Stimulated activated CD4-positive, alpha-beta T cell treated with anti-CD3 and anti-CD28 coated beads, TNF-alpha, amount 100 ng/mL, for 4 hours (primary cell): ENCODE measurements at regions not wholly inside any gene's neighbourhood (a gene's known extent, or its start where the extent isn't known, plus 50 kb on each side); places are given as distances from the start of the nearest gene placed in this dataset.
A peak's percentile ranks its signal among the peaks of the same experiment; 100 is the strongest.

Experiments used
- DNase-seq, 3 experiments: peaks; one replicate each; pipeline ENCODE4 v3.0.0-alpha.2; 2020; ENCODE audit warnings: low read depth in 3 of 3

DNA sequence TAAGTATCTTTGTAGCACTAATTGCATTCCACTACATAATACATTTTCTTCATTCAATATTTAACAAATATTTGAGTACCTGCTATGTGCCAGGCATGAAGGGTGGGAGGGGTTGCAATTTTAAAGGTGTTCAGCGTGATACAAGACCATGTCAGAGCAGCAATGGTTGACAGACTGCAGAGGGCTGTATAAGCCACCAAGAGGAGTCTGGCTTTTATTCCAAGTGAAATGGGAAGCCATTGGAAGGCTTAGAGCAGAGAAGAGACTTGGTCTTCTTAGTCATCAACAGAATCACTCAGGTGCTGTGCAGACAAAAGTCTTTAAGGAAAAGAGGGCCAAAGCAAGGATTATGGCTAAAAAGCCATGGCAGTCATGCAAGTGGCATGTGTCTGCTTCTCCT lies 360.8 kb upstream of the ARID1B start:
- DNase-seq, result no peak

DNA sequence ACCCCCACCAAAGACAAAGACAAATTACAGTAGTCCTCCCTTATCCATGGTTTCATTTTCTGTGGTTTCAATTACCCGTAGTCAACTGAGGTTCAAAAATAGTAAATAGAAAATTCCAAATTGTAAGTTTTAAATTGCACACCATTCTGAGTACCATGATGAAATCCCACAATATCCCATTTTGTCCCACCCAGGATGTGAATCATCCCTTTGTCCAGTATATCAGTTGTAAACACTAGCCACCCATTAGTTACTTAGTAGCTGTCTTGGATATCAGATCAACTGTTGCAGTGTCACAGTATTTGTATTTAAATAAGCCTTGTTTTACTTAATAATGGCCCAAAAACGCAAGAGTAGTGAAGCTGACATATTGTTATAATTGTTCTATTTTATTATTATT lies 364.0 kb upstream of the ARID1B start:
- DNase-seq, result no peak

GRCh38 chr6:156410649-156411048 lies 366.5 kb upstream of the ARID1B start:
- DNase-seq, result no peak

DNA sequence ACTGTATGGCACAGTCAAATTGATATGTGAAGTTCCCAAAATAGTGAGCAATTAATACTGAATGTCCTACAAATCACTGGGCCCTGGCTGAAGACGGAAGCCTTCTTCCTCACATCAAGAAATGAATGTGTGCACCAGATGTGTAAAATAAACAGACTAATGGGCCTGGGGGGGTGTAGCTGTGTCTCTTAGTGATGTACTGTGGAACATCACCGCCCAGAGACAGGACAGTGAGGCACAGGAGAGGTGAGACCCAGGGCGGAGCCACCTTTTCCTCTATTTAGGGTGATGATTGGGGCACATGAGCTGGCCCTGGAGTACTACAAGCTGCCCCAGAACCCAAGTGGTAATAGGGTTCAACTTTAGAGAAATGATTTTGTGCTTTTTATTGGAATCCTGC lies 368.5 kb upstream of the ARID1B start:
- no peak for DNase-seq

DNA sequence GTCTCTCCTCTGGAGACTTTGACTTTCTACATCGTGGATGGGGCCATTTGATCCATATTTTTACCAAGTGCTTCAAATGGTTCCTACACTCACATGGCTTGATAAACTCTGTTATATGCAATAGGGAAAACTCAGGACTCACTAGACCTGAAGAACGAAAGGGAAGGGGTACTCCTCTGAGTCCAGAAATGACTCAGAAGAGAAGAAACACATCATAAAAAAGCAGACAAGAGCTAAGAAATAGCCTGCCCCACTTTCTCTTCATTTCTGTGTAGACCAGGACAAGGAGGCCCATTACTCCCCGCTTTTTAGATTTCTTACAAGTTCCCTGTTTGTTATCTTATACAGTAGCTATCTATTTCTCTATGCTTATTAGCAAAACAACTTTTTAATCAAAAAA lies 369.8 kb upstream of the ARID1B start:
- no peak for DNase-seq

DNA sequence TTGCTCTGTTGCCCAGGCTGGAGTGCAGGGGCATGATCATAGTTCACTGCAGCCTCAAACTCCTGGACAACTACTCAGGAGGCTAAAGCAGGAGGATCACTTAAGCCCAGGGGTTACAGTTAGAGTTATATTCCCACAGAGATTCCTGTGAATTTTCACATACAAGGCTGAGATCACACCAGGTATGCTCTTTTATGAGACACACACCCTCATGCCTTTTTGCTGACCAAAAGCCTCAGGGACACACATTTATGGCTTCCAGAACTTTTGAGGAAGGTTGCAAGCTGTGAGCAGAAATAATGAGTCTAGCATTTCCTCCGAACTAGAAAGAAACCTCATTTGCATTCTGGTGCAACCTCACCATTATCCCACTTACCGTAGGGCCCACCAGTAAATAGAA lies 370.5 kb upstream of the ARID1B start:
- DNase-seq, result no peak

DNA sequence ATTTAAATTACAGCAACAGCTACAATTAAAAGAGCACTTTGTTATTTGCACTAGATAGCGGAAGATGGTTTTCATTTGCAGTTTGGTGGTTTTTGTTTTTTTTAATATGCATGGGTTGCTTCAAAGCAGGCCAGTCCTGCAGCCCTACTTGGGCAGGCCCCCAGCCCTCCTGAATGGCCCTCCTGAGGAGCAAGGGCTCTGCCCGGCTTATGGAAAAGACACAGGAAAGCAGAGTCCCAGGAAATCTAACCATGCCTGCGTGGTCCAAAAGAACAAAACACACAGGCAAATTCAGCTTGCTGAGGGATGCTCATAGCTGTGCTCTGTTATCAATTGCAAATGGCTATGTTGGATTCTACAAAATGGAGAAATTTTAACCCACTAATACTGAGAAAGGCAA lies 371.1 kb upstream of the ARID1B start:
- no peak for DNase-seq

DNA sequence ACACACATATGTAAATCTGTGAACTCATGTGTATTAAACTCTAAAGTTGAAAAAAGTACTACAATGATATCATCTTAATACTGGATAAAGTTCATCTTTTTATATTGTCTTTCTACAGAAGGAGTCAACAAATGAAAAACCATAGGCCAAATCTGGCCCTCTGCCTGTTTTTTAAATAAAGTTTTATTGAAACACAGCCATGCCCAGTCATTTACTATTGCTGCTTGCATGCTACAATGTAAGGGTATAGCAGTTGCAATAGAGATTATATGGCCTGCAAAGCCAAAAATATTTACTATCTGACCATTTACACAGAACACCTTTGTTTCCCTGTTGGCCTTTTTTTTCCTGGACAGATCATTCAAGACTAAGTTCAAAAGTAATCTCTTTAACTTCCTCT lies 374.6 kb upstream of the ARID1B start:
- no peak for DNase-seq

DNA sequence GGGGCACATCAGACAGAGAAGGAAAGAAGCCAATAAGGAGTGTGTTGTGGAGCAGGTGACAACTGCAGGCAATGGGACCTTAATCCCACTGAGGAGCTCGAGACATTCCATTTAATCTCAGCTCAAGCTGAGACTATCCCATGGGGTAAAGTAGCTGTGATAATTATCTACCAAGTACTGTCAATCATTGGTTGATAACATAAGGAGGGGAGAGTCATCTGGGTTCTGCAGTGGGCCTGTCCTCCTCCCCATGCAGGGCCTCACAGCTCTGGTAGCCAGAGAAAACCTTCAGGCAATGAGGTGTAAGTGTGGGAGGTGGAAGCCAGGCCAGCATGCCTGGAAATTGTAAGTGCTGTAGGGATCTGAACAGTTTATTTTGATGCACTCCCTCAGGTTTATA lies 375.0 kb upstream of the ARID1B start:
- no peak for DNase-seq

DNA sequence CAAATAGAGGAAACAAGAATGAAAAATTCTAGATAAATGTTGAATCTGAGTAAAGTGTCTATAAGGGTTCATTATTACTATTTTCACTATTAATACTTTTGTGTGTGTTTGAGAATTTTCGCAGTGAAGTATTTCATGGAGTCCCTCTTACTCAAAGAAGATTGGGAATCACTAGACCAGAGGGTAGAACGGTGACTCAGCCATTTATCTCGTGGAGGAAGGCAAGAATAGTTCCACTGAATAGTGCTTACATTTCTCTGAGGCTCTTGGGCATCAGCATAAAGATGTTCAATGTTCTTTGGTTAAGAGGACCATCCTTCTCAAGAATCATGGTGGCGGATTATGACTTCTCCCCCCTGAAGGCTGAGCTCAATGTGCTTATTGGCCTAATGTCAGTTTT lies 376.7 kb upstream of the ARID1B start:
- no peak for DNase-seq

- DNase-seq, result no peak
Observed at GRCh38 chr6:156398966-156399365, 378.2 kb upstream of the ARID1B start.

DNA sequence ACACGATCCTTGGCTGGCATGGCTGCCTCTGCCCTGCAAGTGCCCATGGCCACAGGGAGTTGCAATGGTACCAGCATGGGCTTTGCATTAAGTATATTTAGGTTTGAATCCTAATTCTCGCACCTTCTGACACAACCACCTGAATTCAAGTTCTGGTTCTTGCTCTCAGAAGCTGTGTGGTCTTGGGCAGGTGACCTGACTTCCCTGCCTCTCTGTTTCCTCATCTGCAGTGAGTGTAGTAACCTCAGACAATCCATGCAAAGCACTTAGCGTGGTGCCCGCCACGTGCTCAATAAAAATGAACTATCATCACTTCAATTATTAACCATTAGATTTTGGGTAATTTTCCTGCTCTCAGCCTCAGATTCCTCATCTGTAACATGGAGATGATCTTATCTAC lies 378.8 kb upstream of the ARID1B start:
- DNase-seq, result no peak

- peak in 1 of 3 experiments; percentile 10 for DNase-seq
Observed at GRCh38 chr6:156396791-156397418, 380.3 kb upstream of the ARID1B start.

GRCh38 chr6:156396068-156396771 lies 381.0 kb upstream of the ARID1B start:
- DNase-seq, result no peak

DNA sequence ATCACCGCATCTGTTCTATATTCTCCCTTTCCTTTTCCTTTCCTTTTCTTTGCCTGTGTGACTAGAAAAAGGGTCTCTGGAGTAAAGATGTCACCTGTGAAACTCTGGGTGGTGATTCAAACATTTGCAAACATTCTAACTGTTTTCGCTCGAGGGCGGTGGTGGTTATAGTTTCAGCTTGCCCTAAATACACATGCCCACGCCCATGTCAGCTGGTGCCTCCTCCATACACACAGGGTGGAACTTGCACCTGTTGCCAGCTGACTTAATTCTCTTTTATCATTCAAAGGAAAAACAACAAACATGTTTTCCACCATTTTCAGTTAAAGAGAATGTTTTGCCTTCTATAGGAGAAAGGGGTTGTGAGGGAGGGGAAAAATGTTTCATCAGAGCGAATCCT lies 381.9 kb upstream of the ARID1B start:
- peak in 2 of 3 experiments; percentile 20 to 27 for DNase-seq

DNA sequence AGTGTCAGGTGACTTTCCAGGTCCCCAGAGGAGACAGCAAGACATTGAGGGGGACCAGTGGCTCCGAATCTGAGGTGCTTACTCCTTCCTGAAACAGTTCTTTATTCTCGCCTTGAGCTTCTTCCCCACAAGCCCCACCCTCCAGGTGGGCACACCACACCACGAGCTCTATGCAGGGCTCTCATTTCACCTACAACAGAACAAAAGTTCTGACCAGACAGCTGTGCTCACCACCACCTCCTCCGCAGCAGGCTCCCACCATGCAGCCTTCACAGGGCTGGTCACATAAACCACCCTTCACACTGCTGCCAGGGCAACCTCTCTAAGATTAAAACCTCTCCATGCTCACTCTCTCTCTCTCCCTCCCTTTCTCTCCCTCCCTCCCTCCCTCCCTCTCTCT lies 384.5 kb upstream of the ARID1B start:
- no peak for DNase-seq

DNA sequence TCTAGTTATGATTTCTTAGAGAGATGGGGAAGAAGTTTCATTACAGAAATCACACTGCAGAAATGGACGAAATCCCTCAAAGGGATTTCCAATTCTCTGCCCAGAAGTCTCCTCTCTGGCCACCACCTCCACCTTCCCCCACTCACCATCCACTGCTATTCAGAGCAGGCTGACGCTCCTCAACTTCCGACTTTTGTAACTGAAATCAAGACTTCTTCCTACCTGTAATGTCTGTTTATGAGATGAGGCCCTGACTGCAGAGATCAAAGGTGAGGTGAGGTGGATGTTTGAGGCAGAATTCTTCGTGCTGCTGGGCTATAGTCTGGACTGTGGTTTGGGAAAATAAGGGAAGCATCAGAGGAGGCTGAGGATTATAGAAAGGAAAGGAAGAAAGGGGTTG lies 385.2 kb upstream of the ARID1B start:
- DNase-seq, result no peak

GRCh38 chr6:156391061-156391672 lies 386.0 kb upstream of the ARID1B start:
- no peak for DNase-seq

DNA sequence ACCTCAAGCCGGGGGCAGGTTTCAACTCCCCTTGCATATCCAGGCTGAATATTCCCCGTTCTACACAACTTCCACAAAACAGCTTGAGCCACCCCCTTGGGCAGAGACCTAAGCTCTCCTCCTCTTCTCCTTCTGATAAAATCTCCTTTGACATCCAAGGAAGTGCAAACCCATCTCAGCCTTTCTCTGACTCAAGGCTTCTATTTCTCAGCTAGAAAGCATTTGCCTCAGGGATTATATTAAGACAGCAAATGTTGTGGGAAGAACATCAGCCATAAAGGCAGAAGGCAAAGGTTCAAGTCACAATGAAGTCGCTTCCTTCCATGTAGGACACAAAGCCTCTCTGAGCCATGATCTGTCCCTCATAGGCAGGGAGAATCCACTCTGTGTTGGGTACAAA lies 386.6 kb upstream of the ARID1B start:
- DNase-seq, result no peak

- no peak for DNase-seq
Observed at GRCh38 chr6:156389296-156389695, 387.9 kb upstream of the ARID1B start.

- no peak for DNase-seq
Observed at GRCh38 chr6:156387472-156387871, 389.7 kb upstream of the ARID1B start.

- DNase-seq, result no peak
Observed at GRCh38 chr6:156383059-156383458, 394.1 kb upstream of the ARID1B start.
